NCI-H1092 treated with DMSO at 0.1 percent for 48 hours (cell line): ENCODE measurements at regions not wholly inside any gene's neighbourhood (a gene's known extent, or its start where the extent isn't known, plus 50 kb on each side); places are given as distances from the start of the nearest gene placed in this dataset.
A peak's percentile ranks its signal among the peaks of the same experiment; 100 is the strongest.

Experiments
- DNase-seq: peaks from one replicate; lab custom pipeline; 2025; lab: John Stamatoyannopoulos, UW

DNA sequence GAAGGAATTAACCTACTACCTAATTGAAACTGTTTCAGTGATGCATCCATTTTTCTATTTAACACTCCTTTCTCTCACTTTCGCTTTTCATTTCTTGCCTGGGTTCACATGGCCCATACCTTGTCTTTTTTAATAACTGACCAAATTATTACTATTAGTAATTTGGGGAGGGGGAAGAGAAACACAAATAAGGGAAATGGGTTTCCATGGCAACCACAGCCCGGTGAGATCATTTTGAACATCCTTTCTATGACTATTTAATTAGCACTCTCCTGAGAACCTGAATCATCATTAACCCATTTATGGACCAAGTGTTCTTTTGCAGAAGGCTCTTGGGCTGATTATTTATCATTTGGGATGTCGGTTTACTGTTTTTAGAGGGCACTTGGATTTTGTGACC lies 628.2 kb upstream of the SALL1 start:
- DNase-seq, result no peak

GRCh38 chr16:51773071-51773890 lies 622.2 kb upstream of the SALL1 start:
- no peak for DNase-seq

GRCh38 chr16:51766739-51767138 lies 615.7 kb upstream of the SALL1 start:
- DNase-seq, result no peak

- peak; percentile 65 for DNase-seq
Measured at GRCh38 chr16:51763072-51763661, 612.1 kb upstream of the SALL1 start.

GRCh38 chr16:51762081-51762996 lies 611.3 kb upstream of the SALL1 start:
- peak; percentile 84 for DNase-seq

- no peak for DNase-seq
Measured at GRCh38 chr16:51761001-51761400, 609.9 kb upstream of the SALL1 start.

GRCh38 chr16:51759999-51760398 lies 608.9 kb upstream of the SALL1 start:
- peak; percentile 65 for DNase-seq

GRCh38 chr16:51759329-51759728 lies 608.3 kb upstream of the SALL1 start:
- peak; percentile 42 for DNase-seq

GRCh38 chr16:51757921-51758479 lies 606.9 kb upstream of the SALL1 start:
- DNase-seq, result no peak

- DNase-seq, result no peak
Measured at GRCh38 chr16:51757505-51757904, 606.4 kb upstream of the SALL1 start.

DNA sequence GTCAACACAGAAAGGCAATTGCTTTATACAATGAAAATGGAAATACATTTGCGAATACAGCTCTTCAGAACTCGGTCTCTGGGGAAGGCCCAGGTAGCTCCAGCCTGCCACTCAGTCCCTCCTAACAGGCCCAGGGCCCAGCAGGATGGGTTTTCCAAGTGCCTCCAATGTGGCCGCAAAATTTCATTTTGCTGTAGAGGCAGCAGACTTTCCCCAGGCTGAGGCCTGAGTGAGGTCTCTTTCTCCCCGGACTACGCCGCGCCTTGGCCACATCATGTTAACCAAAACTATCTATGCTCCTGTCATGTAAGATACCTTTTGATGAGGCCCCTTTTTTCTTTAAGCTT lies 606.0 kb upstream of the SALL1 start:
- DNase-seq, result no peak

- no peak for DNase-seq
Measured at GRCh38 chr16:51756447-51757123, 605.5 kb upstream of the SALL1 start.

- DNase-seq, result no peak
Measured at GRCh38 chr16:51755577-51756355, 604.7 kb upstream of the SALL1 start.

GRCh38 chr16:51755039-51755501 lies 604.0 kb upstream of the SALL1 start:
- DNase-seq, result peak; percentile 16

DNA sequence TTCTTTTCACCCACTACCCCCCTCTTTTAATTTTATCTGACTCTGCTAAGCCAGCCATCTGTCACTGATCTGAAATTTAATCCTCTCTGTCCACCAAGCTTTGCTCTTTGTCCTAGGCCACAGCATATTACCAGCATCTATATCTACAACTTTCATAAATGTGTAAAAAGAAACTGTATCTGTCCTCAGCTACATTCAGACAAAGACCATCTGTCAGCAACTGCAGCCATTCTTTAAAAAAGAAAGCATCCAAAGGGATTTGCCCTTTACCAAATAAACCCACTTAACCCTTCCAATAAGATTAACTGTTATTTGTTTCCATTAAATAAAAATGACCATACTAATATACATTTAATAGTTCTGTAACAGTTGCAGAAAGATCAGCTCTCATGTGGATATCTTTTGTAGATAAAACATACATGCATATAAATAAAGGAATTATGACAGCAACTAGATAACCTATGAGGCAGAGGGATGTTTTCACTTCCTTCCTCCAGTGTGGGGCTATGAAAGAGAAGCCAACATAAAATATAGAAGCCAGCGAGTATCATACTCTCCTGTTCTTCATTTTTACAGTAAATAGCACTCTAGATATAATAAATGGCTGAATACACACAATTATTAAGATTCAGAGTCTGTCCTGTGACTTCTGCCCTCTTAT lies 602.5 kb upstream of the SALL1 start:
- DNase-seq, result peak; percentile 32

- DNase-seq, result no peak
Measured at GRCh38 chr16:51752438-51752995, 601.4 kb upstream of the SALL1 start.

DNA sequence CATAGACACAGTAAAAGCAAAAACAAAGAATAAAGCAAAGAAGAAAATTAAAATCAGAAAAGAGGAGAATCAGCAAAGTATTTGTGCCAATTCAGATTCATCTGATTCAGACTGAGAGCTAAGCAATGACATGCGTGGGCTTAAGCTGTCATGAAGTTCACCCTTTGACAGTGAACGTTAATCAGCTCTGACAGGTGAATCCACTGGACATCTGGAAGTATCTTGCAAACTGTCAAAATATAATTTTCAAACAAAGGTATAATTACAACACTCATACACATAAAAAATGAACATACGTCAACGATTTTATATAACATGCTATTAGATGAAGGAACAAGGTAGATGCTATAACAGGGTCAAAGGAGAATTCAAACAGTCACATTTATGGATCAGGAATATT lies 596.3 kb upstream of the SALL1 start:
- no peak for DNase-seq

DNA sequence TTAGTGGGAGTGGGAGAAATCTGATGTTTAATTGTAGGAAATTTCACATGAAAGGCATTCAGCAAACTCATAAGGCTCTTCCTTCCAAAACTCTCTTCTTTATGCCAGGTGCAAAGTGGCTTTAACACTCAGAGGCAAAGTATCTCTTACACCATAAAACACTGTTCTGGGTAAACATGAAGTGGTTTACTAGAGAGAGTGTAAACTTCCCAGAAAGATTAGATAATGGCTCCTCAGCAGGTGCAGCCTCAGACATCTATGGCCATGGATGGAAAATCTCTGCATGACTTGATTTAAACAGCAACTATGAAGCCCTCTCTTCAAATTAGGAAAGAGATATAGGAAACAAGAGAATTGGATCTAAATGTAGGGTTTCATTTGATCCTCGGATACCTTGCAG lies 583.1 kb upstream of the SALL1 start:
- peak; percentile 87 for DNase-seq

GRCh38 chr16:51733181-51733580 lies 582.1 kb upstream of the SALL1 start:
- DNase-seq, result no peak

- peak; percentile 47 for DNase-seq
Measured at GRCh38 chr16:51731160-51731559, 580.1 kb upstream of the SALL1 start.
